ENCODE measurements at regions not wholly inside any gene's neighbourhood (a gene's known extent, or its start where the extent isn't known, plus 50 kb on each side); places are given as distances from the start of the nearest gene placed in this dataset.
"Not testable (repeated sequence)": the region's sequence is repeated elsewhere in the genome, so short reads cannot be mapped to it uniquely, and the experiment has no call there.

DNA sequence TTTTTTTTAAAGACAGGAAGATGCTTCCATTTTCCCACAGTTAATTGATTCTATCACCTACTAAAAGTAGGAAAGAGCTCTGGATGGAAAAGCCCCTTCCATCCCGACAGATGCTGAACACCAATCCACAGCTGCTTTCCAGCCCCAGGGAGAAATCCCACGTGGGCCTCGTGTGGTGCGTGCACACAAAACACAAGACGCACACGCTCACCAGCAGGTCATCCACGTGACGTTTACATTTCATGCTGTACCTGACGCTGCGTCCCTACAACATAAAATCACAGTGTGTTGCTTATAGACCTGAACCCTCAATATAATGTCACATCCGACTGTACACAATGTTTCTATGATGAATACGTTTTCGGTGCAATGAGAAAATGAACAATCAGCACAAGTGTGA lies 50.2 kb upstream of the DACT2 start:
- no peak for DNase-seq (ENCODE audit: low spot score)

DNA sequence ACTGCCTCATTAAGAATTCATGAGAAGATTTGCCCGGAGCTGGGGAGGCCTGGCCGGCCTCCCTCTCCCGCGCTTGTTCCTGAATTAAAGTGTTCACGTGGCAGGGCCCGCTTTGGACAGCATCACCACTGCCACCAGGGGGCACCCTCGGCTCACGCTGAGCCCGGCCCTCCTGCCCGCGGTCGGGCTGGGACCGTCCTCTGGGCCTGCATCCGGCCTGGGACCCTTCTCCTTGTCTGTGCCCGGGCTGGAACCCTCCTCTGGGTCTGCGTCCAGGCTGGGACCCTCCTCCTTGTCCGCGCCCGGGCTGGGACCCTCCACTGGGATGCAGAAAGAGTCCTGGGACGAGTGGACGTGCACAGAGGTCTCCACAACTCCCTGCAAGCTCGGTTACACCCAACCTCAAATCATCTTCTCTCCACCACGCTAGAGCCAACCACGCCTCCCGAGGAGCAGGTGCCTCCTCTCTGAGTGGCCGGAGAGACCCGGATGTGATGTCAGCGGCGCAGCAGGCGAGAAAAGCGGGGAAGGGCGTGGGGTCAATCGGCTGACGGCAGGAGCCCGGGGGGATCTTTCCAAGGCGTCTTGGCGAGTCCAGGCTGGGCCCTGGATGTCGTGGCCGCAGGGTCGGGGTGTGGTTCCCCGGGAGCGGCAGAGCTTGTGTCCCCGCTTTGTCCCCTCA lies 50.9 kb upstream of the DACT2 start:
- peak; percentile 78 for DNase-seq (ENCODE audit: low spot score)

DNA sequence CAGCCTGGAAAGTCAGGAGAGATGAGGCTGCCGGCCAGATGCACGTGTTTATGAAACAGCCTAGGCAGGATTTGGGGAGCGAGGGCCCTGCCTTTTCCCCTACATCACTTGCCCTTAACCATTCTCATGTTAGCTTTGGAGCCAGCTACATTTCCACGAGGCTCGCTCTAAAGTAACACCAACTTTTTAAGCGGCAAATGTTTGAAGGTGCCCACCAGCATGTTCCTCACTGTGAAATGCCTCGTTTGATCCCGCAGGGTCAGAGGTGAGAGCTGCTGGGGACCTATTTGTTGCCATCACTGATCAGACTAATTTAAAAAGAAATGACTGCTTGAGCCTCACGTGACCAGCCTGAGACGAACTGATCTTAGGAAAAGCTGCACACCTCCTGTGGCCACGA lies 51.6 kb upstream of the DACT2 start:
- no peak for DNase-seq (ENCODE audit: low spot score)

DNA sequence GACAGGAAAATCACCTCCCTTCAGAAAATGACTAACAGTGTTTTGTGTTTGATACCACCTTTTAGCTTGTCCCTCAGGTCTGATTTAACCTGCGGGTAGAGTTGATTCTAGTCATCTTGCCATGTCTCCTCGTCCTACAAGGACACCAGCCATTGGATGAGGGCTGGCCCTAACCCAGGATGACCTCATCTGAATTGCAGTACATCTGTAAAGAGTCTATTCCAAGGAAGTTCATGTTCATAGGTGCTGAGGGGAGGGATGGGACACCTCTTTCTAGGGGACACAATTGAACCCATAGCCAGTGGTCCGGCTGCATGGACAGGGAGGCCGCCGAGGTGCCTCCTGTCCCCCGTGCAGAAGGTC lies 52.0 kb upstream of the DACT2 start:
- no peak for DNase-seq (ENCODE audit: low spot score)

DNA sequence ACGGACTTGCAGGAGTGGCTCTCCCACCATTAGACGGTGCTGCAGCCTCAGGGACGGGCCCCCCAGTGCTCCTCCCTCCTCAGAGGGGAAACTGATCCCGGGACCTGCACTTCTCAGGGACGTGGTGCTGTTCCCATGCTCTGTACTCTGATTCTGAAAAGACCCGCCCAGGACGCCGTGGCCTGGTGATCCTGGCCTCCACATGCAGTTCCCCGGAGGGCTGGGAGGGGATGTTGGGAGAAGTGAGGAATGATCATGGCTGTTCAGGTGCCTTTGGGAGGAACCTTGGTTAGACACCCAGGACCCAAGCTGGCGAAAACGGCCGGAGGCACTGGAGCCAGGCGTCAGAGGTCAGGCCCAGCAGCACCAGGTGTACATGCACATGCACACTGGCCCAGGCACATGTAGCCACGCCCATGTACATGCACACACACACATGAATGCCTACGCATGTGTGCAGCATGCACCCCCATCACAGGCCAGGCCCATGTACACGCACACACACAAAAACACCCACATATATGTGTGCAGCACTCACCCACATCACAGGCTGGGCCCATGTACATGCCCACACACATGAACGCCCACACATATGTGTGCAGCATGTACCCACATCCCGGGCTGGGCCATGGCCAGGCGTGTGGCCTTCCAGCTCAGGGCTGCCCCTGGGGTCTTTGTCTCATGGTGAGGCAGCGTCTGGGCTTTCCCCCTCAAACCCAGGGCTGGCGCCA lies 52.6 kb upstream of the DACT2 start:
- DNase-seq (ENCODE audit: low spot score) = no peak

DNA sequence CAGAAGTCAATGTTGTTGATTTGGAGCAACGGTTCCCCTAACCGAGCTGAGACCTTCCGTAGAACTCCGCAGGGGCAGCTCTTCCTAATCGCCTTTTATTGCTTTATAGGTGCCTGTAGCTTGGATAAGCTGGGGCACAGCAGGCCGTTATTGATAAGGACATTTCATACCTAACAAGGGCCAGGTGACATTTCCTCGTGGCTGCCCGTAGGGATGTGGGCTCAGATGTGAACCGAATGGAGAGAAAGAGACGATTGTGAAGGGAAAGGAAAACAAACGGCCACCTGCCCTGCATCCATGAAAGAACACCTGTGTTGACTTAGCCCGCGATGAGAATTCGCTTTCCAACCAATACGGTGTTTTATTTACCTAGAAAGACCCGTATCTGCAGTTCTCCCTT lies 53.3 kb upstream of the DACT2 start:
- no peak for DNase-seq (ENCODE audit: low spot score)

DNA sequence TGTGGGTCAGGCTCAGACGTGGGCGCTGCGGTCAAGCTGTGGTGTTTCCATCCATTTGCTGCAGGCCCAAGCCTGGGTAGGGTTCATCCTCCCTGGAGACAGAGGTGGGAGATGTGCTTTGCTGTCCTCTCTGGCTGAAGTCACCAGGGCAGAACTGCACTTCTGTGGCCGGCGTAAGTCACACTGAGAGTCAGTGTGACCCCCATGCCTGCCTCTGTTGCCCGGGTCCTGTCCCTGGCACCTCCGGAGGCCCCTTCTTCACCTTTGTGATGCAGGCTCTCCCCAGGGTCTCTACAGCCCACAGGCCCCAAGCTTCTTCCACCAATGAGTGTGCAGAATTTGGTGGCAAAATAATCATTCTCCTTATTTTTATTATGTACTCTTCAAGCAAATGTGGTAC lies 53.8 kb upstream of the DACT2 start:
- DNase-seq (ENCODE audit: low spot score) = no peak

DNA sequence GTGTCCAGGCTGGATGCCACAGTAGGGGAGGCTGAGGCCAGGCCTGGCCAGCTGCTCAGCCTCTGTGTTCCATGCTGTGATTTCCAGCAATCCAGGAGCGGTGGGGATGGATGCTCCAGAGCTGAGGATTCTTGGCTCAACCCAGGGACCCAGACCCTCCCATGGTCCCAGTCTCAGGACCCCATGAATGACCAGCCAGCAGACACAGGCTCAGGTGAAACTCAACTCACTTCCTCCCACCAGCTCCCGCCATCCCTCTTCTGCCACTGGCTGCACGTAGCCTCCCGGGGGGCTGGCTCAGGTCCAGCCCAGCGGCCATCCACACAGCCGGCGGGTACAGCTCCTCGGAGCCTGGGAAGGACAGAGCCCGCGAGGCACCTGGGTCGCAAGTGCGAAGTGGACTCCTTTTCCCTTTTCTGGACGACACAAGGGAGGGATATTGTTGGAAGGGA lies 54.5 kb upstream of the DACT2 start:
- DNase-seq (ENCODE audit: low spot score) = no peak

DNA sequence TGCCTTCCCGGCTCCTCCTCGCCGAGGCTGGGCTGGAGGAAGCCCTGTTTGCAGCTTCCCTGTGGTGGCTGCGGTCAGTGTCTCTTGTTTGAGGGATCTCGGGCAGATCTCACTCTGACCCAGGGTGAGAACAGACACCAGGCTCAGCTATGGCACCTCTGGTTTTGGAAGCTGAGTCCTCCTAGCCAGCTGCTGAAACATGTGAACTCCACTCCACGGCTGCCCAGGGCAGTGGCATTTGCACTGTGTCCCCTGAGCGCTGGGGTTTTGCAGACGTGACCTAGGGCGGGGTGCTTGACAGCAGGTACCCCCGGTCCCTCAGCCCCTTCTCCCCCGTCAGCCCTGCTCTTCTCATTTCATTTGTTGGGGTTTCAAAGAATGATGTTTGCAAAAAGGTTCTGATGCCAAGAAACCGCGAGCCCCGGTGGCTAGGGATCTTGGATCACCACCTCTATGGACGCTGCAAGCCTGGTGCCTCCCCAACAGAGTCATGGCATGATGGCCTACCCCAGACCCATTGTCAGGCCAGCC lies 55.0 kb upstream of the DACT2 start:
- DNase-seq (ENCODE audit: low spot score) = no peak

DNA sequence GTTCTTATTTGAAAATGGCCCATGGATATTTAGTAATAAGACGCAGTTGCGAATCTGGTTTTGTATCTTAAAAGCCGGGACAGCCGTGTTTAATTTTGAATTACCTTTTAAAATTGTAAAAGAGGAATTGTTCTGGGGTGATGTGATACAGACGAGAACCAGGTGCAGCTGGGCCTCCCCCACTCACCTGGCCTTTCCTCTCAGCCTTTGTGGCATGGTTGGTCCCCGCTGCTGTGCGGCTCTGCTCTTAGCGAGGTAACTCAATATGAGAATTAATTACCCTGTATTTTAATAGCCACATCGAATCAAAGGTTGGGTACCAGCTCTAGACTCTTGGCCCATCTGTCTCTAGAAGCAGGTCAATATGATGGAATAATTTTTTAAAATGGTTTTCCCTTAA lies 56.5 kb upstream of the DACT2 start:
- no peak for DNase-seq (ENCODE audit: low spot score)

DNA sequence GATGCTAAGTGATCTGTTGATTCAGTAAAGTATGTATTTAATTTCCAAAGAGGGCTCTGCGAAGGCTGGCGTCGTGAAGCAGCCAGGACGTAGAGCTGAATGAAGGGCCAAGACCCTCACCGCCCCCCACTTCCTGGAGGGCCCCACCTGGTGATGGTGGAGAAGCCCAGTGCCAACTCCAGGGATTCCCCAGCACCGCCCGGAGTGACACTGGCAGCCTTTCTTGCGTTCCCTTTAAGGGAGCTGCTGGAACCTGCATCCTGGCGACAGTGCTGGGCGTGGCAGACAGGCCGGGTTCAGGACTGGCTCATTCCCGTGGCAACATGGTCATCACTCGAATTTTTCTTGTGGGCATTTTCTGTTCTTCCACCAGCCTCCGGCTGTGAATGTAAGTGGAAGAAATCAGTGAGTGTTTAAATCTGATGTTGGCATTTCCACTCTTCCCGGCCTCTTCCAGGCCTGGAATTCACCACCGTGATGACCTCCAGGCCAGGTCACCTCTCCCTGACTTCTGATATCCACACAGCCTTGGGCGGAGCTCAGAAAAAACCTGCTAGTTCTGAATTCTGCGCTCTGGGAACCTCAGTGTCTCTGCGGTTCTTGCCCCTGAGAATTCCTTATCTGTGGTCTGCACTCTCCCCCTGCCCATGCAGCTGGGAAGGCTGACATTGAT lies 57.4 kb upstream of the DACT2 start:
- DNase-seq (ENCODE audit: low spot score) = no peak

DNA sequence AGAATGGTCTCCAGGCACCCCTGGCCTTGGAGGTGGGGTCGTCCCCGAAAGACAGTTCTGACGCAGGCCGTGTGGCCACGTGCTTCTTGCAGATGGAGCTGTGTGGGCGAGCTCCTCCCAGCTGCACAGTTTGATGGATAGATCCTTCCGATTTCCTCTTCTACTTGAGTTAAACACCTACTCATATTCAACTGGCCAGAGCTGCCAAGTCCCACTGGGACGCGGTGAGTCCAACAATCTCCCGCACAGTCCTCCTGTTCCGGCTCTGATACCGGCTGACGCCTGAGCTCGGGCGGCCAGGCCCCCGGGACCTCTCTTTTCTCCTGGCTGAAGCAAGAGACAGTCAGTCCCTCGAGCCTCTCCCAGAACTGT lies 57.9 kb upstream of the DACT2 start:
- no peak for DNase-seq (ENCODE audit: low spot score)

DNA sequence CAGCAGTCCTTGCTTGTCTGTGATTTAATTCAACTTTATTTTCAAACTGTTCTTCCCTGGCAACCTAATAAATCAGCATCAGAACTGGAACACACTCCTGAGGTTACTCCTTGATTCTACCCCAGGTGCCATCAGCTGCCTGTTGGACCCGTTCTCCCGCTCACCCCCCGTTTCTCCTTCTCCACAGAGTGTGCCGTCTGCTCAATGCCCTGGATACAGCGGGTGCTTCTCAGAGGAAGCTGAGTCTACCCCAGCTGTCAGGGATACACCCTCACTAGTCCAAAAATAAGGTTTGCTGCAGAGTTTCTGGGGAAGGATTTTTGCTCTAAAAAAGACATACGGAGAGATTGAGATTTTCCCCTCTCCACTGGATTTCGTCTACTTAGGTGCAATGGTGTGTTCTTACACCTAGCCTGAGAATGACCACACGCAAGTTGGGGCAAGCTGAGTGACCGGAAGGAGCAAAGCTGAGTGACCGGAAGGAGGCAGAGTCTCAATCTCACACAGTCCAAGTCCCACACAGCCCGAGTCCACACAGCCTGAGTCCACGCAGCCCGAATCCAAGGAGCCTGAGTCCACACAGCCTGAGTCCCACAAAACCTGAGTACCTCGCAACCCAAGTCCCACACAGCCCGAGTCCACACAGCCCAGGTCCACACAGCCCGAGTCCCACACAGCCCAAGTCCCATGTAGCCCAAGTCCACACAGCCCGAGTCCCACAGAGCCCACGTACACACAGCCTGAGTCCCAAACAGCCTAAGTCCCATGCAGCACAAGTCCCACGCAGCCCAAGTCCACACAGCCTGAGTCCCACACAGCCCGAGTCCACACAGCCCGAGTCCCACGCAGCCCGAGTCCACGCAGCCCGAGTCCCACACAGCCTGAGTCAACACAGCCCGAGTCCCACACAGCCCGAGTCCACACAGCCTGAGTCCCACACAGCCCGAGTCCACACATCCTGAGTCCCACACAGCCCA lies 58.6 kb upstream of the DACT2 start:
- no peak for DNase-seq (ENCODE audit: low spot score)

DNA sequence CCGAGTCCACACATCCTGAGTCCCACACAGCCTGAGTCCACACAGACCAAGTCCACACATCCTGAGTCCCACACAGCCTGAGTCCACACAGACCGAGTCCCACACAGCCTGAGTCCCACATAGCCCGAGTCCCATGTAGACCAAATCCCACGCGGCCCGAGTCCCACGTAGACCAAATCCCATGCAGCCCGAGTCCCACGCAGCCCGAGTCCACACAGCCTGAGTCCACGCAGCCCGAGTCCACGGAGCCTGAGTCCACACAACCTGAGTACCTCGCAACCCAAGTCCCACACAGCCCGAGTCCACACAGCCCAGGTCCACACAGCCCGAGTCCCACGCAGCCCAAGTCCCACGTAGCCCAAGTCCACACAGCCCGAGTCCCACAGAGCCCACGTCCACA lies 60.0 kb upstream of the DACT2 start:
- DNase-seq (ENCODE audit: low spot score) = not testable (repeated sequence)

DNA sequence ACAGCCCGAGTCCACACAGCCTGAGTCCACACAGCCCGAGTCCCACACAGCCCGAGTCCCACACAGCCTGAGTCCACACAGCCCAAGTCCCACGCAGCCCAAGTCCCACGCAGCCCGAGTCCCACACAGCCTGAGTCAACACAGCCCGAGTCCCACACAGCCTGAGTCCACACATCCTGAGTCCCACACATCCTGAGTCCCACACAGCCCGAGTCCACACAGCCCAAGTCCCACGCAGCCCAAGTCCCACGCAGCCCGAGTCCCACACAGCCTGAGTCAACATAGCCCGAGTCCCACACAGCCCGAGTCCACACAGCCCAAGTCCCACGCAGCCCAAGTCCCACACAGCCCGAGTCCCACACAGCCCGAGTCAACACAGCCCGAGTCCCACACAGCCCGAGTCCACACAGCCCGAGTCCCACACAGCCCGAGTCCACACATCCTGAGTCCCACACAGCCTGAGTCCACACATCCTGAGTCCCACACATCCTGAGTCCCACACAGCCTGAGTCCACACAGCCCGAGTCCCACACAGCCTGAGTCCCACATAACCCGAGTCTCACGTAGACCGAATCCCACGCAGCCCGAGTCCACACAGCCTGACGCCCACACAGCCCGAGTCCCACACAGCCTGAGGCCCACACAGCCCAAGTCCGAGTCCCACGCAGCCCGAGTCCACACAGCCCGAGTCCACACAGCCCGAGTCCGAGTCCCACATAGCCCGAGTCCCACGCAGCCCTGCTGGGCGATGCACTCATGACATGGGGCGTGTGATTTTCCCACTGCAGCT lies 60.6 kb upstream of the SMOC2 start:
- DNase-seq (ENCODE audit: low spot score) = not testable (repeated sequence)

DNA sequence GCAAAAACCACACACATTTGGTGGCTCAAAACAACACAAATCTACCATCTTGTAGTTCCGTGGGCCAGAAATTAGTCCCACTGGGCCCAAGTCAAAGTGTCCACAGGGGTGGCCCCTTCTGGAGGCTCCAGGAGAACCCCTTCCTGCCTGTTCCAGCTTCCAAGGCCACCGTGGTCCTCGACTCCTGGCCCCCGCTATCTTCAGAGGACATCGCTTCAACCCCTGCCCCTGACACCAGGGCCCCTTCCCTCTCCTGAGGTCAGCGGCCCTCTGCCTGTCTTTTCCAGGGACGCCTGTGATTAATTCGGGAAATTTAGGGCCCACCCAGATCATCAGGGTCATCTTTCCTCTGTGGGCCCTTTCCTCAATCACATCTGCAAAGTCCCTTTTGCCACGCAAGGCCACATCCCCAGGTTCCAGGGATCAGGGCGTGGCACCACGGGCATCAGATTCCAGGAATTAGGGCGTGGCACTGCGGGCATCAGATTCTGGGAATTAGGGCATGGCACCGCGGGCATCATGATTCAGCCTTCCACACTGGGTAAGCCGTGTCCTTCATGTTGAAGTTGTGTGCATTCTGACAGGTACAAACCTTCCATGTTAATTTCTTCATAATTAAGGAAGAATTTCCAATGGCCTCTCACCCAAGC lies 59.9 kb upstream of the SMOC2 start:
- DNase-seq (ENCODE audit: low spot score) = no peak

DNA sequence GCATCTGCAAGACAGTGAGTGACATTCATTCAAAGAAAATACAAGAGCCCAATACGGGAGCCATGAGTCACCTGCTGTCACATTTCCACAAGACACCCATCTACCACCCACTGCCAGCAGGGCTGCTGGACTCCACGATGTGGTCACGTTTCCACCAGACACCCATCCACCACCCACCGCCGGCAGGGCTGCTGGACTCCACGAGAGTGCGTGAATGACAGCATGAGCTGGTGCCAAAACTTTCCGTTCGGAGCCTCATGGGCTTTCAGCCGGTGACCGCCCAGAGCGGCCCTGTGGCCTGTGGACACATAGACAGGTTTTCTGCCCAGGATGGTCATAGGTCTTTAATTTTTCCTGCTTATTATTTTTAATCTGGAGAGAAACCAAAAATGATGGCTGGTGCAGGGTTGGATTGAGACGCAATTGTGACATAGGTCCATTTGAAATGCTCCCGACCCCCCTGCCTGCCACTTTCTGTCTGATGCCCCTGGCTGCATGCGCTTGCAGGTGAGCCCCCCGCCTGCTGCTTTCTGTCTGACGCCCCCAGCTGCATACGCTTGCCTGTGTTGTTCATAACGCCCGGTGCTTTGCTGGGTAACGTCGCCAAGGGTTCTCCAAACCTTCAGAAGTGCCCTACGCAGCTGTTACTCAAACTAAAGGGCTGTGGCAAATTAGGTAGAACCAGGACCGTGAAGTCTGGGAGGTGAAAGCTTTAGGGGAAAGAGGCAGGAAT lies 59.1 kb upstream of the SMOC2 start:
- no peak for DNase-seq (ENCODE audit: low spot score)

DNA sequence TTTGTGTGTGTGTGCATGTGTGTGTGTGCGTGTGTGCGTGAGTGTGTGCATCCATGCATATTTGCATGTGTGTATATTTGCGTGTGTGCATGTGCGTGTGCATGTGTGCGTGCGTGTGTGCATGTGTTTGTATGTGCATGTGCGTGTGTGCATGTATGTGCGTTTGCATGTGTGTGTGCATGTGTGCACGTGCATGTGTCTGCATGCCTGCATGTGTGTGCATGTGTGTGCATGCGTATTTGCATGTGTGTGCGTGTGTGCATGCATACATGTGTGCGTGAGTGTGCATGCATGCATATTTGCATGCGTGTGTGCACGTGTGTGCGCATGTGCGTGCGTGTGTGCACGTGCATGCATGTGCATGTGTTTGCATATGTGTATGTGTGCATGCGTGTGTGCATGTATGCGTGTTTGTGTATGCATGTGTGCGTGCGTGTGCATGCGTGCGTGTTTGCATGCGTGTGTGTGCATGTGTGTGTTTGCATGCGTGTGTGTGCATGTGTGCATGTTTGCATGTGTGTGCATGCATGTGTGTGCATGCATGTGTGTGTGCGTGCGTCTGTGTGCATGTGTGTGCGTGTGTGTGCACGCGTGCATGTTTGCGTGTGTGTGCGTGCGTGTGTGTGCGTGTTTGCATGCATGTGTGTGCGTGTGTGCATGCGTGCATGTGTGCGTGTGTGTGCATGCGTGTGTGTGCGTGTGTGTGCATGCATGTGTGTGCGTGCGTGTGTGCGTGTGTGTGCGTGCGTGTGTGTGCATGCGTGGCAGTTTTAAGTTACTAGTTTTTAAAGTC lies 57.7 kb upstream of the SMOC2 start:
- DNase-seq (ENCODE audit: low spot score) = no peak

All from ureter (tissue), 1 donor.